LNCaP clone FGC (cell line): ENCODE measurements at regions not wholly inside any gene's neighbourhood (a gene's known extent, or its start where the extent isn't known, plus 50 kb on each side); places are given as distances from the start of the nearest gene placed in this dataset.

Source experiments
- DNase-seq: peaks from one replicate; pipeline ENCODE4 v3.0.0-alpha.2; 2011; ENCODE audit warnings: low read depth
- H3K4me3 ChIP-seq: 2 replicates; pipeline ENCODE4 v1.5.1; 2011; ENCODE audit warnings: mild to moderate bottlenecking, low read depth, low read length, control low read depth
- CTCF ChIP-seq: IDR thresholded peaks from 2 replicates; pipeline ENCODE4 v1.5.1; 2012; ENCODE audit warnings: mild to moderate bottlenecking; ENCODE audit not compliant: control insufficient read depth, insufficient read depth; ENCODE audit errors: extremely low read depth

- no peak for TF ChIP-seq CTCF
- H3K4me3 ChIP-seq = no peak overlapping the region
- DNase-seq = no peak
These were observed 75.9 kb upstream of the RERGL start for GRCh38 chr12:18165889-18166288.

DNA sequence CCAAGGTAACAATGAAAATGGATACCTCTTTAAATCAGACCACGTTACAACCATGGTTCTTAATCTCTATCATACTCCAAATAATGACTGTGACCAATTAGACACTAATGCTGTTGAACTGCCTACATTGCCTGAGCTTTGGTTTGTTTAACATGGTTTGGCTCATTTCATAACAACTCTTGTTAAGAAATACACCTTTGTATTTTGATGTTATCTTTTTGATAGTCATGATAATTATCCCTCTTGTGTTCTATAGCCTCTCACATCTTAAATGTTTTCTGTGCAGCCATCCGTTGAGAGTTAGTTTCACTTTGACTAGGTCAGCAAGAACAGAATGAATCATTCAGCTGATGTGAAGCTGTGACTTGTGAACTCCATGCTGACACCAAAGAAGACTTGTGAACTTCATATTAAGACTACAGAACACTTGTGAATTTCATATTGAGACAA is 75.5 kb upstream of the RERGL start:
- TF ChIP-seq CTCF = no peak
- H3K4me3 ChIP-seq = no peak overlapping the region

GRCh38 chr12:18160901-18161300 is 70.9 kb upstream of the RERGL start:
- no peak overlapping the region for H3K4me3 ChIP-seq
- no peak for DNase-seq
- no peak for TF ChIP-seq CTCF

More for the DNA sequence above, 75.5 kb upstream of the RERGL start:
- no peak for DNase-seq

DNA sequence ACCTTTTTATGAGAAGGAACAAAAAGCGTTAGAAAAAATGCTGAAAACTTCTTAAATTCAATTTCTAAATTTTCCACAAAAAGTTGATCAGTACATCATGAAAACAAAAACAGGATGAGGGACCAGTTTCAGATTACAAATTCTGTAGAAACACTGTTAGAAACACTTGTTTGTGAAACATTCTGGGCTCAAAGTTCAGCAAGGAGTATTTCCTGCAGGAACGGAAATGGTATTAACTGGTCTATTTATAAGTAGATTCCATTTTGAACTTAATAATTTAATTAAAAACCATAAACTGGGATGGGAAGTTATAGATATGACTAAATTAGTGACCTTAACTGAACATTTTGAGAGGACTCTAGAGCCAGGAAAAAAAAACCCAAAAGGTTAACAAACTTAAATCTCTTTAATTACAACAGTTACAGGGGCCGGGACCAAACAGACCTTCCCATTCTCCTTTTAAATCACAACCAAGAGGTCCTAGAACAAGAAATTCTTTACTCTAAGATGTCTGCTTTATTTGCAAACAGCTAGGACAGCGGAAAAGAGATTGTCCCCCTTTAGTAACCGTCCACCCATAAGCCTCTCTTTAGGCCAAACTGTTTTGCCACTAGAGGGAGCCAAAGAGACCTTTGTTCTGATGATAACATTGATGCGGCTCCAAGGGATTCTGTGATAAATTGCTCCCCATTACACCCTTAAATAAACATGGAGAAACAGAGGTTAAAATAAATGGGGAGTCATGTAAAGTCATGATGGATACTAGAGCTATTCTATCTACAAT is 69.0 kb upstream of the RERGL start:
- no peak for DNase-seq
- H3K4me3 ChIP-seq = no peak overlapping the region
- TF ChIP-seq CTCF = peak; percentile 77

DNA sequence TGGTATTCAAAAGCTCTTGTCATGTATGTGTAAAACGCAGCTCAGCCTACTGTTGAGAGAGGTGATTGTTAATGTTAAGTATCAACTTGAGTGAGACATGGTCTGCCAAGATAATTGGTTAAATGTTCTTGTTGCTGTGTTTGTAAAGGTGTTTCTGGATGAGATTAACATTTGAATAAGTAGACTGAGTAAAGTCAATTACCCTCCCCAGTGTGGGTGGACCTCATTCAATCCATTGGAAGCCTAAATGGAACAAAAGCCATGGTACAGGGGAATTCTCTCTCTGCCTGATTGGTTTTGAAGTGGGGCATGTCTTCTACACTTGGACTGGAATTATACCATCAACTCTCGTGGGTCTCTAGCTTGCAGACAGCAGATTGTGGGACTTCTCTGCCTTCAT is 63.8 kb upstream of the RERGL start:
- no peak for TF ChIP-seq CTCF
- no peak for DNase-seq
- no peak overlapping the region for H3K4me3 ChIP-seq

DNA sequence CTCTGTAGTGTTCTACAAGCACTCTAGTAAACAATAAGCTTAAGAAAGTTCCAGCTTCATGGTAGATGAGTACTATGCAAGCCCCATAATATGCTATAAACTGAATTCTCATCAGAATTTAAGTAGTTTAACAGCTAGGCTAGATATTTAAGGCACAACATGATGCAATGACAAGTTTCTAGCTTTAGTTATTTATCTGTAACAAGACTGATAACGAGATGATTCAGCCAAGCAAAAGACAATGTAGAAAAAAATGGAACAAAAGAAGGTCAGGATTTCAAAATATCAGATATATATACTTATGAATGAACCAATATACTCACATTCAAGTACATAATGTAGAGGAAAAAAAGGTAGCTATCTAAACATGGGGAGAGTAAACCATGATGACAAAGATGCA is 61.0 kb upstream of the RERGL start:
- TF ChIP-seq CTCF = no peak
- DNase-seq = no peak
- no peak overlapping the region for H3K4me3 ChIP-seq

DNA sequence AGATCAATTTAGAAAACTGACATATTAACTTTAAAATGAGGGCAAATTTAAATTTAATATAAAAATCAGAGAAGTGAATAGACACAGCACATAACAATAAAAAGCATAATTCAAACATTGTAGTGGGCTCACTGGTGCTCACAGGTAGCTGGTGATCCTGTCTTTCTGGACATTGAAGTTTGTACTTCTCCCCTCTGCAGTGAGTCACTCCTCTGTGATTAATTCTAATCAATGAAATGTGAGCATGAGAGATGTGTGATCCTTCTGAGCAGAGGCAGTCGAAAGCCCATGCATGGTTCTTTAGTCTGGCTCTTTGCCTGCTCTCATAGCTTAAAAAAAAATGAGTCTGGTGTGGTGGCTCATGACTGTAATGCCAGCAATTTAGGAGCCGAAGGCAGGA is 59.0 kb upstream of the RERGL start:
- H3K4me3 ChIP-seq = no peak overlapping the region
- DNase-seq = no peak
- no peak for TF ChIP-seq CTCF
